CMK (cell line): ENCODE measurements at regions not wholly inside any gene's neighbourhood (a gene's known extent, or its start where the extent isn't known, plus 50 kb on each side); places are given as distances from the start of the nearest gene placed in this dataset.
"Not testable (repeated sequence)": the region's sequence is repeated elsewhere in the genome, so short reads cannot be mapped to it uniquely, and the experiment has no call there.

Experiments
- DNase-seq: peaks from one replicate; pipeline ENCODE4 v3.0.0-alpha.2; 2010; ENCODE audit warnings: low read depth

DNA sequence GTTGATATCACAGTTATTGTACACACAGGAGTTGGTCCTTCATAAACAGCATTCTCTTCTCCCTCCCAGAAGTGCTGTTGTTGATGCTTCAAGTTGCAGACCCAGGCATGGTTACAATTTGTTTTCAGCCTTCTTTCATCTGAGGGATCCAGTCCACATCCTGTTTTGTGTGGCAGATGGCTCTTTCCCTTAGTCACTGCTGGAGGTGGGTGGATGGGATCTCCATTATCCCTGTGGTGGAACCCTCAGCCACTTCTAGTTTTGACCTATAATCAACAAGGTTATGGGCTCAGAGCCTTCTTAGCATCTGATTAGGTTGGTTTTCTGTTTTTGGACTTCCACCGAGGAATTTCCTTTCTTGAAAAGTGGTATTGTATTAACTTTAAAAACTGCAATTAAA is 214.2 kb downstream of the SH2D4B start:
- DNase-seq: no peak

DNA sequence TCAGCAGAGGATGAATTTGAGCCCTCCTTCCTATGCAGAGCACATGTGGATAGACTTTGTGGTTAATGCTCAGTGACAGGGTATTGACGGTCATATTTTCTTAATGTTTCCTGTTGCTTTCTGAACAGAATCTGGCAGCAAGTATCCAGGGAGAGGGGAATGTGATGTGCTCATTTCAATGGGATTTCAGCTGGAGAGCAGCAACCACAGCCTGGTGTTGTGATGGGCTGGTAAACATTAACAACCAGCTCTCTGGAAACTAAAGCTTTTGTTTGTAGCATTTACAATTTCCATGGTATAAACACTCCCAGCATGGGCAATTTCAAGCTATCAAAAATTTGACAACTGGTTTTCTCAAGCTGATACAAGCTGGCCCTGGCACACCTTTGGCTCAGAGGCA is 215.9 kb downstream of the SH2D4B start:
- DNase-seq: no peak

DNA sequence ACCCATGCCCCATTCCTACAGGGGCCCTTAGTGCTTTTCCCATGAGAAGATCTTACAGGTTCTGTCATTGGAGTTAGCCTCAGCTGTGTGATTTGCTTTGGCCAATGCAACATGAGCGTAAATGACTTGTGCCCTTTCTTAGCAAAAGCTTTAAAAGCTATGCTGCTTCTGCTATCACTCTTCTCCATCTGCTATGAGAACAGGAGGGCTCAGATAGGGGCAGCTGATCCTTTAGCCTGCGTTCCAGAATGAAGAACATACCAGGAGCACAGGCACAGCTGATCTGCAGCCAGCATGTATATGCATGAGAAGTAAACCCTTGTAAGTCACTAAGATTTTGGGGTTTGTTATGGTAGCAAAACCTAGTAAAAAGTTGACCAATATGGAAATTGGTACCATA is 218.2 kb downstream of the SH2D4B start:
- DNase-seq: no peak

DNA sequence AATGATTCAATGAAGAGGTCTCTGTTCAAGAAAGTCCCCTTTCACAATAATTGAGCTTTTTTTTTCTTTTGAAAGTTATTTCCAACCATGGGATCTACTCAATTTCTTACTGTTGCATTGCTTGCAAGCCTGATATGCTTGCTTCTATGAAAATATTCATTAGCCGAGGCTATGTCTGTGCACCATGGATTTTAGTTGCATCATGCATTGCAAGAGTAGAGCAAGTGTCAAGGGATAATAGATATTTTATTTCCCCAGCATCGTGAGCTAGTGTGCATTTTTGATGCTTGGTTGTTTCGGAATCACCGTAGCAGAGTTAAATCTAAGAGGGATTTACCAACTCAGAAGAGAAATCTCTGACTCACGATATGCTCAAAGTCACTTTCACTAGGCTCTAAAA is 222.0 kb downstream of the SH2D4B start:
- DNase-seq: no peak

DNA sequence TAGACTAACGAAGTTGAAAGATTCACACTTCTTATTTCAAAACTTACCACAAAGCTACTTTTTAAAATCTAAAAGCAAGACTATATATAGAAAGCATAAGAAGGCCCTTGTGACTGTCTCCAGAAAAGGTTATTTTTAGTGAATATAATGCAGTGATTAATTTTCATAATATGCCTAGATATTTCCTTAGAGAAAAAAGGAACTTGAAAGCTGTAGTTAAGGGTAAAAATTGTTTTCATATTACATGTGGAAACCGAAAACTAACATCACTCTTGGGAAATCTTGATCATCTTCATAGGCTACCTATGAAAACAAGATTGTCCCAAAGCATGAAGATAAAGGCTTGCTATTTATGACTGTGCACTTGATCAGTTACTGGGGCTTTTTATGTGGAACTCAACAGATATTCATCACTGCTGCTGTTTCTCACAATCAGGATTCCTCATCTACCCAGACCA is 223.2 kb downstream of the SH2D4B start:
- DNase-seq: no peak

DNA sequence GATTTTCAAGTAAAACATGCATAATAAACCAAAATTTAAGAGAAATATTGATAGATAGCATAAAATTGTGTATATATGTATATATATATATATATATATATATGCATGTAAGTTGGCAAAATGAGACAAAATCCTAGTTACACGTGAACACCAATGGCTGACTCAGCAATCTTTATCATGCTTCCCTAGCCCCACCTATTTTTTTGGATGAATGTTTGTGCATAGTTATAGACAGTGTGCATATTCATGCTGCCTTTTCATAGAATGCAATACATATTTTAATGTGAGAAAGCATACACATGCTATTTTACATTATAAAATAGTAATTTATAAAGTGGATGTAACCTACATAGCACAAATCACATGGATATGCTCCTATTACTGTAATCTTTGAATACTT is 230.3 kb downstream of the SH2D4B start:
- DNase-seq: no peak

DNA sequence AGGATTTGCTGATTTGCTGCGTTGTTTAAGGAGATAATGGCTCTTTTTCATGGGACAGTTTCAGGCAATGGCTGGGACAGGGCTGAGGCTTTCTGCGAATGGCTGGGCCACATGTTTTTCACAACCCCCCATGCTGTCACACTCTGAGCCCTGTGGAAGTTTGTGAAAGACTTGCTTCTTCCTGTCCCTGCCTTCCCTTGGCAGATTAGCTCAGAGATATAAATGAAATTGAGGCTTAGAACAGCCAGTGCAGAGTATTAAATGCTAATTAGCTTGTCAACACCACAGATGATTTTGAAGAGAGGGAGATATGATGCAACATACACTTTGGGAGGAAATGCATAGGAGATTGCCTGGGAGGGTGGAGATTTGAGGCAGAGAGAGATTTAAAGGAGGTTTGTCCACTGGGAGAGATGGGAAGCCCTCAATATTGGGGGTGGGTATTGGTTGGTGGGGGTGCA is 232.0 kb downstream of the SH2D4B start:
- no peak for DNase-seq

DNA sequence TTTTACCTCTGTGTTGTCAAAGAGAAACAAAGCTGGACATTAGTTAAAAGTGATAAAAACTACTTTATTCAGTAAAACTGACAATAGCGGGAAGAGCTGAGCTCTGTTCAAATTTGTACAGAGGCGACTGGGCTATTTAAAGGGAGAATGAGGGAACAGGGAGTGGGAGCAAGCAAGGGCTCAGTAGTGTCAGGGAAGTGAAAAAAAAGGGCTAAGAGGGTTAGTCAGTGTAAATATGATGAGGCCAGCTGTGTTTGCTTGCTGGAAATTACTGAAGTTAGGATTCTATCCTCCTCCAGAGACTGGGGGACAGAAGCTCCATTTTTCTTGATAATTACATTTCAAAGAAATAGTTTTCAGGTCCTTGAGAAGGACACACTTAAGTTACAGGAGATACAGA is 232.5 kb downstream of the SH2D4B start:
- no peak for DNase-seq

DNA sequence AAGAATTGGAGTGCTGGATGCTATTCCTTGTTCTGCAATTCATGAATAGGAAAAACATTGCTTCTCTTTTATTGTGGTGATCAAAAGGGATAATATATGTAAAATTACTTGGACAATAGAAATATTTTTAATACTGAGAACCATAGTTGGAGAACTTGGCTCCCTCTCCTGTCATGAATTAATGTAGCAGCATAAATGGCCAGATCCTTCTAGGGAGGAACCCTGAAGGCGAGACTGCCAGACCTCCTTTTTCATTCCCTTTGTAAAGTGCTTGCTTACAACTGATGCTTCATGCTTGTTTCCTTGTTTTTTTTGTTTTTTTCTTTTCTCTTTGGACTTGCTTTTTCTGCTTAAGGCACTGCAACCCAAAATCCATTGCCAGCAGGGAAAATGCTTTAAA is 233.6 kb downstream of the SH2D4B start:
- DNase-seq: no peak

DNA sequence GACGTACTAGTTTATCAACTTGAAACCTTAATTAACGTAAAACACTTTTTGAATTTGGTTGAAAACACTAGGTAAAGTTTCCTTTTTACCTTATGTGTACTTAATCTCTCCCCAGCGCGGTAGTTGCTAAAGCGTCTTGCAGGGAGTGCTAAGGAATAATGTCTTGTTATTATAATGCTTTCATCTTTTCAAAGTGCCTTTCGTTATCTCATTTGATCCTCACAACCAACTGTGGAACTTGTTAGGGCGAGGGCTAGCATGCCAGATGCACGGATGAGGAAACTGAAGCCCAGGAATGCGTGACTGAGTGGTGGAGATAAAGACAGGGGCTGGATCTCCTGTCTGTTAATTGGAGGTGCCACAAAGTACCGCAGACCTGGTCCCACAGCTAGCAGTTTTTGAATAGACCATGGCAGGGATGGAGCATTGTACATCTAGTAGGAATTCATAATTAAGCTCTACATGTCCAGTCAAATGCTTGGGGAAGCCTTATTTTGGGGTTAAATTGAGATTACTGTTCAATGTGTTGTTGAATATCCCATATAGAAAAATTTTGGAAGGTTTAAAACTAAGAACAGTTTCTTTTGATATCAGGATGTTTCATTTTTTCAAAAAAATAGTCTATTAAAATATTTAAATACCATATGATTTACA is 234.3 kb downstream of the SH2D4B start:
- DNase-seq: peak; percentile 81

DNA sequence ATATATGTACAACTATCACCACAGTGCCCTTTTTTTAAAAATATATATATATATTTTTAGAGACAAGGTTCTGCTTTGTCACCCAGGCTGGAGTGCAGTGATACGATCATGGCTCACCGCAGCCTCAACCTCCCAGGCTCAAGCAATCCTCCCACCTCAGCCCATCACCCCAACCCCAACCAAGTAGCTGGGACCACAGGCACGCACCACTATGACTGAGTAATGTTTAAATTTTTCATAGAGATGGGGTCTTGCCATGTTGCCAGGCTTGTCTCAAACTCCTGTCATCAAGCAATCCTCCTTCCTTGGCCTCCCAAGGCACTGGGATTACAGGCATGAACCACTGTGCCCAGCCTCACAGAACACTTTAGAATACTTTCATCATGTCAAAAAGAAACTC is 234.9 kb downstream of the SH2D4B start:
- peak; percentile 74 for DNase-seq

DNA sequence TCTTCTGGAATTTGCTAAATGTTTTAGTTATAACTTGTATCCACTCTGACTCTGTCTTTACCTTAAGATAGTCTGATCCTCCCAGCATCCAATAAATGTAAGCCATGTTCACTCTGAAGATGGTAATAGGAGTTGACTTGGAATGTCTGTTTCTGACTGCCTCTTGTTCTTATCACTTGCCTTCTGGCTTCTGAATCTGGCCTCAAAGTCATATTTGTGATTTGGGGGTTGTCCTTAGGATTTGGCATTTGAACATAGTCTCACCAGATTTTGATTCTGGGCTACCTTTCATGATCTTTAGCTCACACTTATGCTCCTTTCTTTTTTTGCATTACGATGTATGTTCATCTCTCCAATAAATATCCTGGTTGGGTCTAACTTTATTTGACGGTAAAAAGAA is 247.0 kb downstream of the SH2D4B start:
- no peak for DNase-seq

DNA sequence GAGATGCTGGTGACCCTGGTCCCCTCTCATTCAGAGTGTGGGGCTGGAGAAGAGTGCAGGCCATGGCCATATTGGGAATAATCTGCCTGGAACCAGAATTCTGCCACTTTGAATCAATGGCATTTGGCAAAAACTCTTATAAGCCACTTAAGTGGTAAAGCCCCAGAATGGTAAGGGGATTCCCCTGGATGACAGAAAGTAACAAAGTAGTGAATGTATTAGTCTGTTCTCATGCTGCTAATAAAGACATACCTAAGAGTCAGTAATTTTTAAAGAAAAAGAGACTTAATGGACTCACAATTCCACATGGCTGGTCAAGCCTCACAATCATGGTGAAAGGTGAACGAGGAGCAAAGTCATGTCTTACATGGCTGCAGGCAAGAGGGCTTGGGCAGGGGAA is 248.6 kb downstream of the SH2D4B start:
- no peak for DNase-seq

DNA sequence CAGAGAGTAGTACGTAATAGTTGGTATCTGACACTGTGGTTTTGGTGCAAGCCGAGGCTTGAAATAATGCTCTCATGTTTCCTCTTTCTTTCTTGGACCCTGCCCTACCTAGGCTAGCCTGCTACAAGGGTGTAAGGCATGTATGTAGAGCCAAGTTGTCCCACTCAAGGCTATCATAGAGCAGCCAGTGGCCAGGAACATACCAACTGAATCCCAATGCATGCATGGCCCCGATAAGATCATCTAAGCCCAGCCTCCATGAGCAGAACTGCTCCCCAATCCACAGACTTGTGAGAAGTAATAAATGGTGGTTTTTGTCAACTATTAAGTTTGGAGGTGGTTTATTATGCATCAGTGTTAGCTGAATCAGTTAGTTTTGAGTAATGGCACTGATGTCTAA is 250.2 kb downstream of the SH2D4B start:
- DNase-seq: no peak

DNA sequence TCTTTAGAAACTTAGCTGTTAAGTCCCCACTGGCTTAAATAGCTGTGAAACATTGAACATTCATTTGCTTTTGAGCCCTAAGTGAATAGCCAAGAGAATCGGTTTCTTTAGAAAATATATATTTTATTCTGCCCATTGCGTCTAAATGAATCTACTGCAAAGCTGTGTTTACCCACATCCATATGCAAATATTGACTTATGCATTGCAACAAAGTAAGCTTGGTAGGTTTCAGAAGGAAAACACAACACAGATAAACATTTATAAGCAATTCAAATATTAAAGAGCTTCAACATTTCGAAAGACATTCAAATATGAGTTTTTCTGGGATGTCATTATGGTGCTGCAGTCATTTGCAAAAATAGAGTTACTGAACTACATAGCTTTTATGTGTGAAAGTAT is 257.3 kb downstream of the SH2D4B start:
- no peak for DNase-seq

DNA sequence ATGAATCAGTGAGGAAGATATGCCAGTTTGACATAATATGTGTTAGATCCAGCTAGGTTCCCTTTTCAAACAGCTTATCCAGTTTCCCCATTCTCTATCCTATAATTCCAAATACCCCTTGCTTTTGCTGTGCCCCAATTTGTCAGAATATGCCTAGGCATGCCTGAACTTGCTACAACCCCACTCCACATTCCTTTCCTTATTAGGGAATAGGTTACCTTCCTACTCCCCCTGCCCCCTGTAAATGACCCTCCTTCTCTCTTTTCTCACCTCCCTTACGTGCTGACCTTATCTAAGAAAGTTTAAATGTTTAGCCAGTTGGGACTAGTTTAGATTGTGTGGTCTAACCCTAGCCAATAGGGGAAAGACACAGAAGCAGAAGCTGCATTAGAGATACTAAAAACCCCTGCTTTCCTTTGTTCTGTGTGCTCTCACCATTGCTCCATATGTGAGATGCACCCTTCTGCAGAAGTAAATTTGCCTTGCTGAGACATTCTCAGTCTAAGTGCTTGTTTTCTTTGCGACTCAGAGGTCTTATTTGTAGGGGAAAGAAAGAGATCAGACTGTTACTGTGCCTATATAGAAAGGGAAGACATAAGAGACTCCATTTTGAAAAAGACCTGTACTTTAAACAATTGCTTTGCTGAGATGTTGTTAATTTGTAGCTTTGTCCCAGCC is 267.8 kb downstream of the SH2D4B start:
- no peak for DNase-seq

DNA sequence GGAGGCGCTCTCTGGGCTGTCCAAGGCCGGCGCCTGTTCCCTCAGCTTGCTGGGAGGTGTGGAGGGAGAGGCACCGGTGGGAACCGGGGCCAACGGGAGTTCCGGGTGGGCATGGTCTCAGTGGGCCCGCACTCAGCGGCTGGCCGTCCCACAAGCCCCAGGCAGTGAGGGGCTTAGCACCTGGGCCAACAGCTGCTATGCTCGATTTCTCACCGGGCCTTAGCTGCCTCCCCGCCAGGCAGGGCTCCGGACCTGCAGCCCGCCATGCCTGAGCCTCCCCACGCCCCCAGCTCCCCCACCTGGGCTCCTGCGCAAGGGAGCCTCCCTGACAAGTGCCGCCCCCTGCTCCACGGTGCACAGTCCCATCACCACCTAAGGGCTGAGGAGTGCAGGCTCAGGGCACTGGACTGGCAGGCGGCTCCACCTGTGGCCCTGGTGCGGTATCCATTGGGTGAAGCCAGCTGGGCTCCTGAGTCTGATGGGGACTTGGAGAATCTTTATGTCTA is 276.5 kb downstream of the SH2D4B start:
- no peak for DNase-seq

DNA sequence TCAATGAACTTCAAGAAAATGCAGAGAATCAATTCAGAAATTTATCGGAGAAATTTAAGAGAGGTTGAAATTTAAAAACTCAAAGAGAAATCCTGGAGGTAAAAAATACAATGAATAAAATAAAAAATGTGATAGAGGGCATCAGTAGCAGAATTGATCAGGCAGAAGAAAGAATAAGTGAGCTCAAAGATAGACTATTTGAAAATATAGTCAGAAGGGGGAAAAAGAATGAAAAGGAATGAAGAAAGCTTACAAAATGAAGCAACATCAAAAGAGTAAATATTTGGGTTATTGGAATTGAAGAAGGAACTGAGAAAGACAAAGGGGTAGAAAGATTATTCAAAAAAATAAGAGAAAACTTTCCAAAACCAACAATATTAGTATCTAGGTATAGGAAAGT is 291.4 kb downstream of the SH2D4B start:
- DNase-seq: no peak

DNA sequence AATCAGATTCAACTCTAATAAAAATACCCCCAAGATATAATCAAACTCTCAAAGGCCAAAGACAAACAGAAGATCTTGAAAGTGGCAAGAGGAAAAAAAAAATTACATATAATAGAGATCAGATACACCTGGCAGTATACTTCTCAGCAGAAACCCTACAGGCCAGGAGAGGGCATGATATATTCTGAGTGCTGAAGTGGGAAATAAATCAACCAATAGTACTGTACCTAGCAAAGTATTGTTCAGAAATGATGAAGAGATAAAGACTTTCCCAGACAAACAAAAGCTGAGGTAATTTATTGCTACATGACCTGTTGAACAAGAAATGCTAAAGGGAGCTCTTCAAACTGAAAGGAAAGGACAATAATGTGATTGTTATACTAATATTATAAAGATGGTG is 291.9 kb downstream of the SH2D4B start:
- DNase-seq: no peak

DNA sequence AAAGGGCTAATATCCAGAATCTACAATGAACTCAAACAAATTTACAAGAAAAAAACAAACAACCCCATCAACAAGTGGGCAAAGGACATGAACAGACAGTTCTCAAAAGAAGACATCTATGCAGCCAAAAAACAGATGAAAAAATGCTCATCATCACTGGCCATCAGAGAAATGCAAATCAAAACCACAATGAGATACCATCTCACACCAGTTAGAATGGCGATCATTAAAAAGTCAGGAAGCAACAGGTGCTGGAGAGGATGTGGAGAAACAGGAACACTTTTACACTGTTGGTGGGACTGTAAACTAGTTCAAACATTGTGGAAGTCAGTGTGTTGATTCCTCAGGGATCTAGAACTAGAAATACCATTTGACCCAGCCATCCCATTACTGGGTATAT is 295.0 kb downstream of the SH2D4B start:
- not testable (repeated sequence) for DNase-seq

DNA sequence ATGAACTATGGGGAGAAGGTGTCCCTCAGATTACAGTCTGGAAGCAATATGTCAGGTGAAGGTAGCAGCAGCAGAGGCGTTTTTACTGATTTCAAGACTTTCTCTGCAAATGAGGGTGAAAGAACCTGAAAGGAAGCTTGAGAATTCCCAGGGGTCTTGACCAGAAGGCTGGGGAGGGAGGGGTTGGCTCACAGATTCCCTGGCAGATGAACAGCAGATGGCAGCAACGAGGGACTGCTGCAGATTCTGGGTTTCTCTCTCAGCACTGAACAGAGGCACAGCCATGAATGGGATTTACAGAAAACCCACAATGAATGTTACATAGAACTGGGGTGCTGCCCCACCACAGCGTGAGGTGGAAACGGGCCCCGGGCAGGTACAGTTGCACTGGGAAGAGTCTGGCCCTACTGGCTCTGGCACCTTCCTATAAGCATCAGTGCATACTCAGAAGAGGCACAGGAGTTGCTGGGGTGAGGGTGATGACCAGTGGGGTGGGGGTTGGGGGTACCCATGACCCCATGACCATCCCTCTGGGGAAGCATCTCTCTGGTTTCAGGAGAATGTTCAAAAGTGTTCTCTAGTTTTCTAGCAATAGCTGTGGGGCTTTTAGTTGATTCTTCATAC is 317.8 kb downstream of the SH2D4B start:
- DNase-seq: no peak

DNA sequence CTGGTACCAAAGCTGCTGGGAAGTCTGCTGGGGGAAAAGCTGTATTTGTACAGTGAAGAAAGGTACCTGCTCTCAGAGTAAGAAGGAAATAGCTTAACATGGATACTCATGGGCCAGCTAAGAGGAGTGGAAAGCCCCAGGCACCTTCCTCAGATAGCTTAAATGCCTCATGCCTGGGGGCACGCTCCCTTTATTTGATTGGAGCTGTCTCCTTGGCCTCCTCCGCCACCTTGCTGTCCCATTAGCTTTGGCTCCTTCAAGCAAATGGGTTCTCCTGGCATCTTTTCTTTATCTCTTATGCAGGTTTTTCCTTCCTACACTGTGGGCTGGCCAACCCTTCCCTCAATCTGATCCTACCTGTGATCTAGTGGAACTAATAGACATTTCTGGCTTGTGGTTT is 318.5 kb downstream of the SH2D4B start:
- no peak for DNase-seq

DNA sequence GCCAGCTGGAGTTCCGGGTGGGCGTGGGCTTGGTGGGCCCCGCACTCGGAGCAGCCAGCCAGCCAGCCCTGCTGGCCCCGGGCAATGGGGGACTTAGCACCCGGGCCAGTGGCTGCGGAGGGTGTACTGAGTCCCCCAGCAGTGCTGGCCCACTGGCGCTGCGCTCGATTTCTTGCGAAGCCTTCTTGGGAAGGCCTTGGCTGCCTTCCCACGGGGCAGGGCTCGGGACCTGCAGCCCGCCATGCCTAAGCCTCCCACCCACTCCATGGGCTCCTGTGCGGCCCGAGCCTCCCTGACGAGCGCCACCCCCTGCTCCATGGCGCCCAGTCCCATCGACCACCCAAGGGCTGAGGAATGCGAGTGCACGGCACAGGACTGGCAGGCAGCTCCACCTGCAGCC is 321.6 kb downstream of the SH2D4B start:
- not testable (repeated sequence) for DNase-seq
